HG02588 (cell line): ENCODE measurements at regions not wholly inside any gene's neighbourhood (a gene's known extent, or its start where the extent isn't known, plus 50 kb on each side); places are given as distances from the start of the nearest gene placed in this dataset.
A peak's percentile ranks its signal among the peaks of the same experiment; 100 is the strongest.

Experiments used
- ATAC-seq: cut with Tn5 transposase; IDR thresholded peaks from one replicate; pipeline ENCODE4 v1.9.1; 2021; ENCODE audit warnings: mild to moderate bottlenecking, moderate library complexity; ENCODE audit not compliant: unreplicated experiment

DNA sequence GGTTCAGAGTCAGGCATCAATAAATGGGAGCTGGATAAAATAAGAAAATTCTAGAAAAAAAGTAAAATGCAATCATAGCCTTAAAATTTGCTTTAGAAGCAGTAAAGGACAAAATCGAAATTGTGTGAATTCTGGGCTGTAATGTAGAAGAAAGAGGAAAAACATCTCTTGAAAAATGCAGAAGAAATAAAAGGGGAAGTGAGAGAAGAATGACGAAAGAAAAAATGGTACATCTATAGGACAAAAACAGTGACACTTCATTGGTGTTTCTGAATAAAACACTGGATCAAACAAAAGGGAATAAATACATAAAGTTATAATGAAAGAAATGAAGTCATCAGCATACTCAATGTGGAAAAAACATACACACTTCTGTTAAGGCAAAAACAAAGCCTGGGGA is 642.3 kb downstream of the ACTL7B start:
- no peak for ATAC-seq

DNA sequence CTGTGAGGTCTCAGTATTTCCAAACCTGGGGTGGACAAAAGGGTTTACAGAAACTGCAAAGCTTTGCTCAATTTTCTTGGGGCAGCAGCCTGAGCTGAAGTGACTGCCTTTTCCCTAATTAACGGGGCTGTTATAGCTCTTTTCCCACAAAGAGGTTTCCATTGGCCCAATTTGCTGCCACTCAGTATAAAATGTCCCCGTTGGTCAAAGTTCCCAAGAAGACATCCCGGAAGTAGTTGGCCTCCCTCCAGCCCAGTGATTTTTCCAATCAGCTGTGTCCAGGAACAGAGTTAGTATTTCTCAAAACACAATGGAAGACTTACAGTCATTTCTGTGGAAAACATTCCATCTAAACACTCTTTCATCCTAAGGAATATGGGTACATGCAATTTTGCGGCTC is 643.6 kb downstream of the ACTL7B start:
- ATAC-seq: no peak

- ATAC-seq: no peak
Observed at GRCh38 chr9:108211411-108211955, 644.3 kb downstream of the ACTL7B start.

GRCh38 chr9:108209132-108209685 is 646.6 kb downstream of the ACTL7B start:
- ATAC-seq: no peak

GRCh38 chr9:108207561-108208165 is 648.1 kb downstream of the ACTL7B start:
- ATAC-seq: no peak

DNA sequence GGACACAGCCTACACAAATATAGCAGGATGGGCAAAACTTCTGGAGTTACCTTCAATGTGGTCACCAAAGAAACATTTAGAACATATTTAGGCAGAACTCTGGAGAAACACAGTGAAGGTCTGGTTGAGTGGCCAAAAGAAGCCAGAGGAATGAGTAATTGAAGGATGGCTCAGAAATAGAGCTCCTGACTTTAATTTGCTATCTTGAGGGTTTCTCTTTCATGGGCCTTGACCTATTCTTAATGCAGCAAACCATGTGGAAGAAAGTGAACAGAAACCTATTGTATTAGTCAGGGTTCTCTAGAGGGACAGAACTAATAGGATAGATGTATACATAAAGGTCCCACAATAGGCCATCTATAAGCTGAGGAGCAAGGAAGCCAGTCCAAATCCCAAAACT is 650.5 kb downstream of the ACTL7B start:
- no peak for ATAC-seq

DNA sequence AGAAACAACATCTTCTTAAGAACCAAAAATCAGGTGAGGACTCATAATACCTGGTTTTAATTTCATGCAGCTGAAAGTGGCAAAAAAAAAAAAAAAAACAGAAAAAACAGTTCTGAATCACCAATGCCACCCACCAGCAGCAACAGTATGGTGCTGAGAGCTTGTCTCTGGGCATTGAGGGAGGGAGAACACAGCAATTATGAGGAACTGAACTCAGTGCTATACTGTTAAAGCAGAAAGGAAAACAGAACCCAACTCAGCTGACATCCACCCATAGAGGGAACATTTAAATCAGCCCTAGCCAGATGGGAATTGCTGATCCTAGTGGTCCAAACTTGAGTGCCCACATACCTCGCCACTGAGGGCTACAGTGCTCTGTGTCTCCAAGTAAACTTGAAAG is 657.9 kb downstream of the ACTL7B start:
- no peak for ATAC-seq

- no peak for ATAC-seq
Observed at GRCh38 chr9:108197008-108197365, 658.8 kb downstream of the ACTL7B start.

DNA sequence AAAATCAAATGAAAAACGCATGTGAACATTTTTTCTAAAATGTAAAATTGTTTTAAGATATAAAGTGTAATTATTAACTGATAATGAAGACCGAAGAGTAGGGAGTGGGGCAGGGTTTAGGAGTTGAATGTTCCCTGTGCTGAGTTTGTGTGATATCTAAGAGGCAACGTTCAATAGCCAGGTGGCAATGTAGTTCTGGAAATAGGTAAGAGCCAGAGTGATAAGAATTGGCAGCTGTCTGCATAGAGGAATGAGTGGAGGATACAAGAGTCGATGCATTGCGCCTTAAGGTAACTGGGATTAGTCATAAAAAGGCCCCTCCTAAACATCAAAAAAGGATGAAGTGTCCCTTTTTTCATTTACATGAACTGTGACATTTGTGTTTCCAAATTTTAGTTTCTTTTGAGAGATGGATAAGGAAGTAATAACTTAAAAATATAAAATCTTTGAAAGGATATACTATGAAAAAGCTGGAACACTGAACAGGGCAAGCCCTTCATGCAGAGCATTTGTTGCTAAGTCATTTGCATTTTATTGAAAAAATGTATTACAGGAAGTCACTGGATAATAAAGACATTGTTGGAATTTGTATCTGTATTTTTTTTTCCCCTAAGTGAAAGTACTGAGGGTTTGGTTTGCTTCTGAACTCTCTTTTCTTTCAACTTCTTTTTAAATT is 659.3 kb downstream of the ACTL7B start:
- no peak for ATAC-seq

- no peak for ATAC-seq
Observed at GRCh38 chr9:108194154-108194553, 661.6 kb downstream of the ACTL7B start.

DNA sequence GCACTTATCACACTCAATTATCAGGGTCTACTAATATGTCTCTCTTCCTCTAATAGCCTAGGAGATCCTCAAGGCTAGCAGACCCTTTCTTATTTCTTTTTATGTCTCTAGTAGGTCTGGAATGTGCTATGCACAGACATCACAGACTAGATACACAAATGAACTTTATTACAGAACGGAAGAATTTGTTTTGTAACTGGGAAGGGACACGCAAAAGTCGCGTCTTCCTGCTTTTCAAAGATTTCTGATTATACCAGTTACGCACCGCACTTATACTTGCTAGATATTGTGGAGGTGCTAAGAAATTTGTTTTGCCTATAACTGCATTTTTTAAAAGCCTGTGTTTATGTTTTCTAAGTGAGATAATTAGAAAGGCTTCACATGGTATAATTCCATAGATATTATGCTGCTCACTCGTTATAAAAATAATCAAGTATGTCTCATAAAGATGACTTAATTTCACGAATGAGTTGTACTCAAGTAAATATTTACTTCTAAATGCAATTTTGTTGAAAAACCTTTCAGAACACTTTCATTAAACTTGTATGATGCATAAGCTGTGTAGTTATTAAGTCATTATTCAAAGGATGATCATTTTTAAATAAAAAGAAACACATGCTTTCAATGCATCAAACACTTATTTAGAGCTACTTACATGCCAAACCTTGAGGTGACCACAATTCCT is 662.6 kb downstream of the ACTL7B start:
- ATAC-seq: no peak

GRCh38 chr9:108191065-108191464 is 664.7 kb downstream of the ACTL7B start:
- ATAC-seq: no peak

DNA sequence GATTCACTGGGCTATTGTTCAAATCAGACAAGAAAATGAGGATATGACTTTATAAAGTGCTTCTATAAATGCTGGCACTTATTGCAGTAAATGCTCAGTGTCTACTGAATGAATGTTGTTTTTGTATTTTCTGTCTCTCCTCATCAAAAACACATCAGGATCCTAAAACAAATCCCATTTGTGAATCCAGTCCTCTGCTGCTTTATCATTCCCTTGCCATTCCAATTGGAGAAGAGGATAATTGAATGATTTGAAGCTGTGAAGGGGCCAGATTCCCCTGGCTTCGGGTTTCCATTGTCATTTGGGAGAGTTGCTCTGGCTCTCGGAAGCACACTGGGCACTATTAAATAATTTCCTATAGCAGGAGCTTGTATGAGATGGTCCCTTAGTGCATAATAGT is 666.8 kb downstream of the ACTL7B start:
- ATAC-seq: no peak

- no peak for ATAC-seq
Observed at GRCh38 chr9:108188482-108188881, 667.3 kb downstream of the ACTL7B start.

GRCh38 chr9:108186642-108187395 is 669.0 kb downstream of the ACTL7B start:
- no peak for ATAC-seq

- no peak for ATAC-seq
Observed at GRCh38 chr9:108185613-108186012, 670.2 kb downstream of the ACTL7B start.

DNA sequence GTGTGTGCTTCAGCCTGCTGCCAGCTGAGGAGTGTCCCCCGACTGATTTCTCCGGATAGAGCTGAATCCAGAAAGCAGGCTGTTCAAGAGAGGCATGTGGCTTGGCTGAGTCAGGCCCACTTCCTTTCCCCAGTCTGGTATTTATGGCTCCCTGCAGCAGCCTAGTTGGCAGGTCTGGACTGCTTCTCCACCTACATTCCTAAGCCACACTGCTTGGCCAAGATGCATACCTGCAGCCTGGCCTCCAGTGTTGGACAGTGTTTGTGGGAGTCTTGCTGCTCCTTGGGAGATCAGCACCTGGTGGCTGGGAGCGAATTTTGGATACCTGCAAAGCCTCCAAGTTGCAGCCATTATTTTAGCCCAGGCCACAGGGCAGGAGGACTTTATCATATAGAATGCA is 670.8 kb downstream of the ACTL7B start:
- ATAC-seq: no peak

DNA sequence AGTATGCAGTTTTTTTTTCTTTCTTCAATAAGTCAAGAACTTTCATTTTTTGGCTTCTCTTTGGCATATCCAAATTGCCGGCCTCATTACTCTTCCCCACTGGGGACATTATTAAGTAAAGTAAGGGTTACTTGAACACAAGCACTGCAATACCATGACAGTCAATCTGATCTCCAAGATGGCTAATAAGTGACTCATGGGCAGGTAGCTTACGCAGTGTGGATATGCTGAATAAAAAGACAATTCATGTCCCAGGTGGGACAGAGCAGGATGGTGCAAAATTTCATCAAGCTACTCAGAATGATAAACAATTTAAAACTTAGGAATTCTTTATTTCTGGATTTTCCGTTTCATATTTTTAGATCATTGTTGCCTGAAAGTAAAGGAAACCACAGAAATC is 671.8 kb downstream of the ACTL7B start:
- ATAC-seq: no peak

DNA sequence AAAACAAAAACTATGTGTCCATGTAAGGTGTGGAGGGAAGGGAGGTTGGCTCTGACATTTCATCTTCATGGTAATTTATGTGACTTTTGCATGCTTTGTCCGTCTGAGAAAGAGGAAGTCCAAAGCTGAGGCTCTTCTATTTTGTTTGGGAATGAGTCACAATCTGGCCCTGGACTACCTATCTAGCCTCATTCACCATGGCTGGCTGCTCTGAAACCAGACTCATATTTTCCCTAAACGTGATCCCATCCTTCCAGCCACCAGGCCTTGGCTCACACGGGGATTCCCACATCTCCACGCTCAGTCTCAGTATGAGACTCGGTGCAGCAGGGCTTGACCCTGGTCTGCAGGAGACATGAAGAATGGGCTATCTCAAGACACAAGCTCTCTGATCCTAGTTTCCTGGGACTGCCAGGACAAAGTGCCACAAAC is 672.8 kb downstream of the ACTL7B start:
- peak; percentile 77 for ATAC-seq

DNA sequence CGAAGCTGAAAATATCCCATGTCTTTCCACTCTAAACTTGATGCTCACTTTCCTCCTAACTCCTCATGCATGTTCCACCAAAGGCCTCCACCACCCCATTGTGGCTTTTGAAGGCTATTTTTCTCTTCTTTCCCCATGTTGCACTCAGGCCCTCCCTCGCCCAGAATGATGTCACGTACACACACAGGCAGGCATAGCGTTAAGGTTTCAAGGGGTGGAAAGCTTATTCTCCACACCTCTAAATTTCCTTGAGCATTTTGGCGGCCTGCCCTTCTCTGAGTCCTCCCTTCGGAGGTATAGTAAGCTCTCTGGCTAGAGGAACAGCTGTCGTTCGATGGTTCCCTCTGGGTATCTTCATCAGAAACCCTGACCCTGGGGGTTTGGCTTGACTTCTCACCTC is 673.5 kb downstream of the ACTL7B start:
- no peak for ATAC-seq

DNA sequence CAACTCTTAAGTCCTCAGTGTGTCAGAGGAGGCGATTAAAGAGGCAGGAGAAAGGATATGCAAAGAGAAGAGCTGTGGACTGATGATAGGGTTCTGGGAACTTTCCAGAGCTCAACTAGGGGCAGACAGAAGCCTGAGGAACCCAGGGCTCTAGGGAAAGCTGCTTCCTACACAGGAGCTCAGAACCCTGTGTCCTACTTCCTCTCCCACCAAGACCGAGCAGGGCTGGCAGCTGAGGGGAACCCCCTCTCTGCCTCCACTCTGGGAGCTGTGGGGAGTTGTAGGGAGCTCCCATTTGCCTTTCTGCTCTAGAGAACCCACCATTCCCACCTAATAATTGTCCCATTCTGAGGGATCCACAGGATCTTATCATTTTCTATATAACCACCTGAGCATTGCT is 674.3 kb downstream of the ACTL7B start:
- no peak for ATAC-seq
